GM18868 (cell line): ENCODE measurements at regions not wholly inside any gene's neighbourhood (a gene's known extent, or its start where the extent isn't known, plus 50 kb on each side); places are given as distances from the start of the nearest gene placed in this dataset.

ENCODE experiments used
- ATAC-seq: cut with Tn5 transposase; IDR thresholded peaks from one replicate; pipeline ENCODE4 v1.9.1; 2021; ENCODE audit warnings: mild to moderate bottlenecking, moderate library complexity; ENCODE audit not compliant: unreplicated experiment

GRCh38 chr14:65243766-65244442 lies 141.6 kb upstream of the MAX start:
- ATAC-seq: no peak

GRCh38 chr14:65249471-65250161 lies 147.3 kb upstream of the MAX start:
- no peak for ATAC-seq

GRCh38 chr14:65250162-65250495 lies 147.8 kb upstream of the MAX start:
- no peak for ATAC-seq

- no peak for ATAC-seq
These were observed 148.9 kb upstream of the MAX start for GRCh38 chr14:65251213-65251612.

GRCh38 chr14:65252482-65253255 lies 150.4 kb upstream of the MAX start:
- no peak for ATAC-seq

GRCh38 chr14:65255029-65255545 lies 152.8 kb upstream of the MAX start:
- no peak for ATAC-seq

GRCh38 chr14:65255583-65256461 lies 153.5 kb upstream of the MAX start:
- no peak for ATAC-seq

GRCh38 chr14:65256714-65257113 lies 154.4 kb upstream of the MAX start:
- ATAC-seq: no peak

GRCh38 chr14:65257425-65257824 lies 155.1 kb upstream of the FUT8 start:
- ATAC-seq: no peak

GRCh38 chr14:65258391-65258790 lies 154.1 kb upstream of the FUT8 start:
- no peak for ATAC-seq

- ATAC-seq: no peak
These were observed 153.5 kb upstream of the FUT8 start for GRCh38 chr14:65259000-65259399.

- ATAC-seq: no peak
These were observed 151.7 kb upstream of the FUT8 start for GRCh38 chr14:65260786-65261185.

GRCh38 chr14:65261425-65261920 lies 151.1 kb upstream of the FUT8 start:
- no peak for ATAC-seq

- no peak for ATAC-seq
These were observed 150.6 kb upstream of the FUT8 start for GRCh38 chr14:65261946-65262345.

GRCh38 chr14:65263177-65263788 lies 149.2 kb upstream of the FUT8 start:
- no peak for ATAC-seq

GRCh38 chr14:65267856-65268255 lies 144.7 kb upstream of the FUT8 start:
- no peak for ATAC-seq

- ATAC-seq: no peak
These were observed 143.9 kb upstream of the FUT8 start for GRCh38 chr14:65268594-65268993.

- no peak for ATAC-seq
These were observed 142.8 kb upstream of the FUT8 start for GRCh38 chr14:65269732-65270131.

GRCh38 chr14:65277027-65277426 lies 135.5 kb upstream of the FUT8 start:
- ATAC-seq: no peak

GRCh38 chr14:65277580-65278270 lies 134.8 kb upstream of the FUT8 start:
- ATAC-seq: no peak
